ENCODE measurements at regions not wholly inside any gene's neighbourhood (a gene's known extent, or its start where the extent isn't known, plus 50 kb on each side); places are given as distances from the start of the nearest gene placed in this dataset.

DNA sequence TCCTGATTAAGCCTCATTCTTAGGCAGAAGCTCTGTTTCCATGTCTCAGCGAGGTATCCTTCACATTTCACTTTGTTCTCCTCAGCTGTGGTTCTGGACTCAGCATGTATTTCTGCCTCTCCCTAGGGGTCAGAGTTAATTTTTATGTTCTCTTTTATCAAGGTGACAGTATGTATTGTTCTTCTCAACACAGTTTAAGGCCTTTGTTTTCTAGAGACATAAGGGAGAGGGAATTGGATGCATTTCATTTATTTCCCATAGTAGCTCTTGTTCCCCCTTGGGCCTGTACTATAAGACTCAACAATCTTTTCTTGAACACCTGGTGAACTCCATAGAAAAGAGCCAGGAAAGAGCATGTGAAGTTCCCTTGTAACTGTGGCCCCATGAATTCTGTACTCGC, 214.3 kb downstream of the ZWINT start:
- TF ChIP-seq, protein P1, sequence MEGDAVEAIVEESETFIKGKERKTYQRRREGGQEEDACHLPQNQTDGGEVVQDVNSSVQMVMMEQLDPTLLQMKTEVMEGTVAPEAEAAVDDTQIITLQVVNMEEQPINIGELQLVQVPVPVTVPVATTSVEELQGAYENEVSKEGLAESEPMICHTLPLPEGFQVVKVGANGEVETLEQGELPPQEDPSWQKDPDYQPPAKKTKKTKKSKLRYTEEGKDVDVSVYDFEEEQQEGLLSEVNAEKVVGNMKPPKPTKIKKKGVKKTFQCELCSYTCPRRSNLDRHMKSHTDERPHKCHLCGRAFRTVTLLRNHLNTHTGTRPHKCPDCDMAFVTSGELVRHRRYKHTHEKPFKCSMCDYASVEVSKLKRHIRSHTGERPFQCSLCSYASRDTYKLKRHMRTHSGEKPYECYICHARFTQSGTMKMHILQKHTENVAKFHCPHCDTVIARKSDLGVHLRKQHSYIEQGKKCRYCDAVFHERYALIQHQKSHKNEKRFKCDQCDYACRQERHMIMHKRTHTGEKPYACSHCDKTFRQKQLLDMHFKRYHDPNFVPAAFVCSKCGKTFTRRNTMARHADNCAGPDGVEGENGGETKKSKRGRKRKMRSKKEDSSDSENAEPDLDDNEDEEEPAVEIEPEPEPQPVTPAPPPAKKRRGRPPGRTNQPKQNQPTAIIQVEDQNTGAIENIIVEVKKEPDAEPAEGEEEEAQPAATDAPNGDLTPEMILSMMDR (IDR thresholded peaks at IDR 0.05; ENCODE audit: low read depth, low read length, missing control alignments): no peak
- no peak overlapping the region for H3K4me3 ChIP-seq (ENCODE audit: low read depth, low read length)
- H3K36me3 ChIP-seq (replicated peaks): no peaks in the 10 kb centered on the region
- no peak for DNase-seq
- in situ Hi-C loops (cut with HindIII; ENCODE audit: low pct_ligation_motif_present, low sequenced_read_pairs): no loop called here
- H3K27ac ChIP-seq: no peak overlapping the region
- no peaks in the 10 kb centered on the region for H3K27me3 ChIP-seq (replicated peaks)

DNA sequence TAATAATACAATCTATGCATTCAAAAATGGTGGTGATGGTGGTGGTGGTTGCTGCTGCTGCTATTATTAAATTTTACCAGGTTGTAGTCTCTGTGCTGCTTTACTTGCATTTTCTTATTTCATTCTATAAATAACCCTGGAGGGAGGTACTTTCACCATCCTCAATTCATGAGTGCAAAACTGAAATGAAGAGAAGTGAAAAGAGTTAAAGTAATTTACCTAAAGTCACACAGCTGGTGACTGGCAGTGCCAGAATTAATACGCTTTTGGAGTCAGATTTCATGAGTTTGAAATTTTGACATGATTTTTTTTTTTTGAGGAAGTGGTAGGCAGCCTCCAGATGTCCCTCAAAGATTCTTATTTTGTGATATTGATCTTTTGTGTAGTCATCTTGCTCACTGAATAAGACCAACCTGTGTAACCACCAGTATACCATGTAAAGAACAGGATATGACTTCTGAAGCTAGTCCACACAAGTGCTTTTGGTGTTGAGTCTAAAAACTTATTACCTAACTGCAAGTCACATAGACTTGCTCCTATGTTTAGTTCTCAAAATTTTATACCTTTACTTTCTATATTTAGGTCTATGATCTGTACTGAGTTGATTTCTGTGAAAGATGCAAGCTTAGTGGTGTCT, 218.8 kb downstream of the ZWINT start:
- in situ Hi-C loops (cut with HindIII; ENCODE audit: low pct_ligation_motif_present, low sequenced_read_pairs): no loop called here
- Histone ChIP-seq H3K27ac (no peak overlapping the region), H3K36me3 (replicated peaks) (no peaks in the 10 kb centered on the region), H3K4me3 (ENCODE audit: low read depth, low read length) (no peak overlapping the region), H3K27me3 (replicated peaks) (no peaks in the 10 kb centered on the region)
- TF ChIP-seq, protein P1 (IDR thresholded peaks at IDR 0.05; ENCODE audit: low read depth, low read length, missing control alignments): no peak
- DNase-seq: no peak

GRCh38 chr10:56139405-56139804, 221.7 kb downstream of the ZWINT start:
- Histone ChIP-seq H3K4me3 (ENCODE audit: low read depth, low read length) (no peak overlapping the region), H3K36me3 (replicated peaks) (no peaks in the 10 kb centered on the region), H3K27ac (no peak overlapping the region), H3K27me3 (replicated peaks) (no peaks in the 10 kb centered on the region)
- in situ Hi-C loops (cut with HindIII; ENCODE audit: low pct_ligation_motif_present, low sequenced_read_pairs): no loop called here
- DNase-seq: no peak
- TF ChIP-seq, protein P1 (IDR thresholded peaks at IDR 0.05; ENCODE audit: low read depth, low read length, missing control alignments): no peak

DNA sequence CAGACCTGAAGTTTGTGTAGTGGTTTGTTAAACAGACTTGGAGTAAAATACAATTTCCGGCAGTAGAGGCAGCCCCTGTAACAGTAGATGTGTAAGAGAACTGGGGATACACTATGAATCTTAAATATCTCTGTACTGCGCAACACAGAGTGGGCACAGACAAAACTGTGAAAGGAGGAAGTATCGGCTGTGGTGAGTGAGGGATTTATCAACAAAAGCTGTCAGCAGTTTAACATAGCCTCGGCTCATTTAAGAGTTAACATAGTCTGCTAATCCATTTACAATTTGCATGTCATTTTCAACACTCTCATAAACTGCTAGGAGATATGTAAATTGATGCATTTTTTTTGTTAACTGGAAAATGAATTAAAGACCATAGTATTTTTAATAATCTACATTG, 225.2 kb downstream of the ZWINT start:
- H3K27me3 ChIP-seq (replicated peaks): no peaks in the 10 kb centered on the region
- H3K36me3 ChIP-seq (replicated peaks): no peaks in the 10 kb centered on the region
- no peak overlapping the region for H3K27ac ChIP-seq
- TF ChIP-seq, protein P1 (IDR thresholded peaks at IDR 0.05; ENCODE audit: low read depth, low read length, missing control alignments): no peak
- in situ Hi-C loops (cut with HindIII; ENCODE audit: low pct_ligation_motif_present, low sequenced_read_pairs): no loop called here
- H3K4me3 ChIP-seq (ENCODE audit: low read depth, low read length): no peak overlapping the region
- DNase-seq: no peak

DNA sequence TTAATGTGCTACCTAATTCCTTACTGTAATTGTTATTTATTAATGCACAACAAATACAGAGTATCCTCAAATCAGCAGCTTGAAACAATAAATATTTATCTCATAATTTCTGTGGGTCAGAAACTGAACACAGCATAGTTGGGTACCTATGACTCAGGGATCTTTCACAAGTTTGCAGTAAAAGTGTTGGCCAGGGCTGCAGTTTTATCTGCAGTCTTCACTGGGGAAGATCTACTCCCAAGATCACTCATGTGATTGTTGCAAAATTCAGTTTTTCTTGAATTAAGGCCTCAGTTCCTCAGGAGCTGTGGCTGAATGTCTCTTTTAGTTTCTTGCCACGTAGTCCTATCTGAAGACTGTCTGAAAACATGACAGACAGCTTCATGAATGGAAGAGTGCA, 237.8 kb downstream of the ZWINT start:
- Histone ChIP-seq H3K36me3 (replicated peaks) (no peaks in the 10 kb centered on the region), H3K27ac (no peak overlapping the region), H3K27me3 (replicated peaks) (no peaks in the 10 kb centered on the region), H3K4me3 (ENCODE audit: low read depth, low read length) (no peak overlapping the region)
- TF ChIP-seq, protein P1 (IDR thresholded peaks at IDR 0.05; ENCODE audit: low read depth, low read length, missing control alignments): no peak
- in situ Hi-C loops (cut with HindIII; ENCODE audit: low pct_ligation_motif_present, low sequenced_read_pairs): no loop called here
- DNase-seq: no peak

DNA sequence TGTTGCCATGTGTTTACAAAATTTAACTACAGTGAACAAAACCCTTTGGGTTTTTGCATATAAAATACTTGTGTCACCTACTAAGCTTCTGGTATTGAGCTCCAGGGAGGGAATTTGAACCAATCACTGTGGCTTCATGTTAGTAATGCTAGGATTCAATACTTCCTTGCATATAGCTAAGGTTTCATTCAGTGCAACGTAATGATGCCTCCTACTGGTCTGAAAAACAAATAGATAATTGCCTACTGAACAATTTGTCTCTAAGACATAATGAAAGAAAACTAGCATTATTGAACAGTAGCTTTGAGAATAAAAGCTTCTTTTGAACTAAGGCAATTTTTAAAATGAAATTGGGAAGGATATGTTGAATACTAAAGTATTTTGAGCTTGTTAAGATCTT, 244.4 kb downstream of the ZWINT start:
- Histone ChIP-seq H3K4me3 (ENCODE audit: low read depth, low read length) (no peak overlapping the region), H3K36me3 (replicated peaks) (no peaks in the 10 kb centered on the region), H3K27me3 (replicated peaks) (no peaks in the 10 kb centered on the region), H3K27ac (no peak overlapping the region)
- in situ Hi-C loops (cut with HindIII; ENCODE audit: low pct_ligation_motif_present, low sequenced_read_pairs): no loop called here
- DNase-seq: no peak
- TF ChIP-seq, protein P1 (IDR thresholded peaks at IDR 0.05; ENCODE audit: low read depth, low read length, missing control alignments): no peak

Measured in brain microvascular endothelial cell (primary cell).